ENCODE measurements at regions not wholly inside any gene's neighbourhood (a gene's known extent, or its start where the extent isn't known, plus 50 kb on each side); places are given as distances from the start of the nearest gene placed in this dataset.

DNA sequence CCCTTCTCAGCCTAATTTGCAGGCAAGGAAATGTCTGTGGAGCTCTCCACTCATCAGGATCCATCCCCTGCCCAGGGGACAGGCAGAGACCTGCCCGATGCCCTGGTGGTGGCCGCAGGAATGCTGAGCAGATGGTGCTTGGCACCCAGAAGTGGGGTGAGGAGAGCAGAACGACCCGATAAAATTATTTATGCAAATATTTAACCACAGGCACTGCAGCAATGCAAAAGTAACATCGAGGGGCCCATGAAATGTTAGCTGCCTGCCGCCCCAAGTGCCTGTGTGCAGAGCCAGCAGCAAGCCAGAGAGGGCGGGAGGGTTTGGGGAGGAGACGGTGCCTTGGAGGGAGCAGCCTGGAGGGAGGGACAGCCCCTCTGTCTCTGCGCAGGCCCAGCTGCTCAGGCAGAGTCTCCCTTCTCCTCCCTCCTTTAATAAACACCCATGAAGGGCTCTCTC lies 205.5 kb downstream of the CTTN start:
- H3K27ac ChIP-seq: no peak overlapping the region
- peak; percentile 20 for DNase-seq (ENCODE audit: low read depth, low spot score)

- no peak overlapping the region for H3K27ac ChIP-seq
- no peak for DNase-seq (ENCODE audit: low read depth, low spot score)
These were observed 205.9 kb downstream of the CTTN start for GRCh38 chr11:70604221-70604620.

DNA sequence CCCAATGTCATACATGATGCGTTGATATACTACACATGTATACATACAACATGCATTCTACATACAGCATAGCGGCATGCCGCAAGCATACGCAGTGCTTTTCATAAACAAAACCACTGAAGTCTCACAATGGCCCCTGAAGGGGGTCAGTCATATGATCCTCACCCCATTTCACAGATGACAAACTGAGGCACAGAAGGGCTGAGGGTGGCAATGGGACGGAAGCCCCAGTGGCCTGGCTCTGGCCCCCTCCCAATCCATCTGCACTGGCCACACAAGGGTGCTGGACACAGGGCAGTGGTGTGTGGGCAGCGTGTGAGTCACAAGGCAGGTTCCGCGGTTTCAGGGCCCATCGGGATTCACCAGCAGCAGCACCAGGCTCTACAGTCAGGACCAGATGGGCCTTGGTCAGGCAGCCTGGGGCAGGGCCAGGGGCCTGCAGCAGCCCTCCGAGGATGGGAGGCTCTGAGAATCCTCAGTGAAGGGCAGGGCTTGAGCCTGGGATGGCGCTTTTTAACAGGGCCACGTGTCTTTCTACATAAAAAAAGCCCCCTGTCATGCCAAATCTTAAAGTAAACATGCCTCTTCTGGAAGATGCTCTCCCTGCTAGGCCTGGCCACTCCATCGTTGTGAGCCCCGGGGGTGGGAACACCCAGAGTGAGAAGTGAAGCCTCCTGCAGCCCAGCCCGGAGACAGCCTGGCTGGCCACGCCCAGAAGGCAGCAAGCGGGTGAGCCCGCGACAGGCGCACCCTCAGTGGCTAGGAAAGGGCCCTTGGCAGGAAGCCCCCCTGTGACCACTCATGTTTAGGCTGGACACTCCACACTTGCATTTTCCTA lies 206.5 kb downstream of the CTTN start:
- H3K27ac ChIP-seq: no peak overlapping the region
- no peak for DNase-seq (ENCODE audit: low read depth, low spot score)

GRCh38 chr11:70605468-70605815 lies 207.1 kb downstream of the CTTN start:
- DNase-seq (ENCODE audit: low read depth, low spot score): no peak

DNA sequence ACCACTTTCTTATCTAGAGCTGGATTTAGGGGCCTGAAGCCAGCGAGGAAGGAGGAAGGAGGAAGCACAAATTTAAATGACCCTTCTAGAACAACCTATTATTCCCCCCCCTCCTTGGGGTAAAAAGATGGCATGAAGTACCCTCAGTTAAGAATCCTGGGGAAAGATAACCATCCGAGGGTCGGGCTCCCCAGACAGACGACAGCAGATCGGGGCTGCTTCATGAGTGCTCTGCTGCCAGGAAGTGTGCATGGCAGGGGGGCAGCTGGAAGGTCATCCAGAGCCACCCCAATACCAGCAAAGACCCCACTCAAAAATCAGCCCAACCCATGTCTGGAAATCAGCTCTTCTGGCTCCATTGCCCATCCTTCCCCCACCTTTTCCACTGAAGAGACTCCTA lies 207.5 kb downstream of the CTTN start:
- no peak overlapping the region for H3K27ac ChIP-seq
- DNase-seq (ENCODE audit: low read depth, low spot score): no peak

More at GRCh38 chr11:70605468-70605815, 207.1 kb downstream of the CTTN start:
- no peak overlapping the region for H3K27ac ChIP-seq

DNA sequence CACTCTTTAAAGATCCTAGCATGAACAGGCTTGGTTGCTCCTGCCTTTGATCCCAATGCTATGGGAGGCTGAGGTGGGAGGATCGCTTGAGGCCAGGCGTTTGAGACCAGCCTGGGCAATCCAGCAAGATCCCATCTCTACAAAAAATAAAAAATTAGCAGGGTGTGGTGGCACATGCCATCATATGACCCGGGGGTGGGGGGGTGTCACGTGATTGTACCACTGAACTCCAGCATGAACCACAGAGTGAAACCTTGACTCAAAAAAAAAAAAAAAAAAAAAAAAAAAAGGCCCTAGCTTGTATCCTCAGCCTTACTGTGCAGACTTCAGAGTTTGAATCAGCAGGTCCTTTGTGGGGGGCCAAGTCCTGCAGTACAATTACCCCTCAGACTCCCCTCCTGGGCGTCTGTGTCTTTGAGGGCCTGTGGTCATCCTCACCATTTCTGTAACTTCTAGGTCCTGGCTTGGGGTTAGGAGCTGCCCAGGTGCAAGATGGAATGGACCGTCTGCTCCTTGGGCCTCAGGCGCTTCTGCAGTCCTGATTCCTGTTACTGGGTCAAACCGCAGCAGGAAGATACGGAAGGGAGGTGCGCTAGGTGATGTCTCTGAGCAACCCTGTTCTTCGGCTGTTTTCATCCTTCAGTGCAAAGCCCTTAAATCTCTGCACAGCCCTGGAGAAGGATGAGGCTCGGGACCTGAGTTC lies 208.1 kb downstream of the CTTN start:
- no peak for DNase-seq (ENCODE audit: low read depth, low spot score)
- no peak overlapping the region for H3K27ac ChIP-seq

GRCh38 chr11:70606951-70607330 lies 208.6 kb downstream of the CTTN start:
- no peak for DNase-seq (ENCODE audit: low read depth, low spot score)
- no peak overlapping the region for H3K27ac ChIP-seq

DNA sequence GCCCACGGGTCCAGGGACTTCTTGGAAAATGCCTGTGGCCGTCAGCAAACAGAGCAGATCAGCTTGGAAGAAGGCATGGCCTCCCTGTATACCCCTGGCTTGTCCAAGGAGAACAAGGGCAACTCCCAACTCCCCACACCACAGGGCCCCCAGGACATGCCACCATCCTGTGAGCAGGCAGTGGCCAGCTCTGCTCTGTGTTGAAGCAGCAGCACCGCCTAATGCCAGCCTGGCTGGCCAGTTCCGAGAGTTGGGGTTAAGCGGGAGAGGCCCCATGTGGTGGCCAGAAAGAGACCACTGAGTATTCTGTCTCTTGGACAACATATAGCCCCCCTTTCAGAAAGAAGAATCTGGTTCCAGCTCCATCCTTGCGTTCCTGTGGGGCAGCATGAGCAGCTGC lies 209.2 kb downstream of the CTTN start:
- H3K27ac ChIP-seq: no peak overlapping the region
- DNase-seq (ENCODE audit: low read depth, low spot score): no peak

DNA sequence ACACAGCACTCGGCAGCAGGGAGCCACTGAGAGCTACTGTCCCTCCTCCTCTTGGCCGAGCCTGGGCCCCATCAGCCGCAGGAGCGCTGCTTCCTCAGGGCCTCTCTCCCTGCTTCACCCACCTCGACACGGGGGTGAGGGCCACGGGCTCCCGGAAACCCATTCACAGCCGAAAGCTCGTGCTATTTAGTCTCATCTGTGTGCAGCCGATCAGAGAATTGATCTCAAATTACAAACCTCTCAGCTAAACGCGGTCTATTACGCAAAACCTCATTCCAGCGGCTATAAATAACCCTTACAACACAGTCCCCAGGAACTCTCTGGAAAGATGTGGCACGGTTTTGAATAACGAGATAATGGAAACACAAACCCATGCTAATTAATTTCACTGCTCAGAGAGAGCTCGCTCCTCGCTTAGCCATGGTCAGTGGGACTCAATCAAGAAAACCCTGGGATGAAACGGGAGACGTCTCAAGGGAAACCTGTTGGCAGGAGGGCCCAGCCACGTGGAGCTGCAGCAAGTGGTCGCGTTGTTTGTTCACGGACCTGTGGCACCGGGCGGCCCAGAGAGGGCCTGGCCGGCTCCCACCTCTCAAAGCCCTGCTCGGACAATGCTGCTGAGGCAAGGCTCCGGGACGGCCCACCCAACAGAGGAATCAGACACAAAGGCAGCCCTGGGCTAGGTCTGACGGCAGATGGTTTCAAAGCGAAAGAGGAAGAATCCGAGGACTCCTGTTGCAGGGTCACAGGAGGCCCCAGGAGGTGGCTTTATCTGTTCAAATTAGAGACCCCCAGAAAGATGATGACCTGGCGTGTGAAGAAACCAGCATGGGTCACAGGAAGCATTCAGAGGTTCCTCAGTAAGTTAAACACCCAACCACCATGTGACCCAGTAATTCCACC lies 210.5 kb downstream of the CTTN start:
- DNase-seq (ENCODE audit: low read depth, low spot score): no peak
- H3K27ac ChIP-seq: no peak overlapping the region

DNA sequence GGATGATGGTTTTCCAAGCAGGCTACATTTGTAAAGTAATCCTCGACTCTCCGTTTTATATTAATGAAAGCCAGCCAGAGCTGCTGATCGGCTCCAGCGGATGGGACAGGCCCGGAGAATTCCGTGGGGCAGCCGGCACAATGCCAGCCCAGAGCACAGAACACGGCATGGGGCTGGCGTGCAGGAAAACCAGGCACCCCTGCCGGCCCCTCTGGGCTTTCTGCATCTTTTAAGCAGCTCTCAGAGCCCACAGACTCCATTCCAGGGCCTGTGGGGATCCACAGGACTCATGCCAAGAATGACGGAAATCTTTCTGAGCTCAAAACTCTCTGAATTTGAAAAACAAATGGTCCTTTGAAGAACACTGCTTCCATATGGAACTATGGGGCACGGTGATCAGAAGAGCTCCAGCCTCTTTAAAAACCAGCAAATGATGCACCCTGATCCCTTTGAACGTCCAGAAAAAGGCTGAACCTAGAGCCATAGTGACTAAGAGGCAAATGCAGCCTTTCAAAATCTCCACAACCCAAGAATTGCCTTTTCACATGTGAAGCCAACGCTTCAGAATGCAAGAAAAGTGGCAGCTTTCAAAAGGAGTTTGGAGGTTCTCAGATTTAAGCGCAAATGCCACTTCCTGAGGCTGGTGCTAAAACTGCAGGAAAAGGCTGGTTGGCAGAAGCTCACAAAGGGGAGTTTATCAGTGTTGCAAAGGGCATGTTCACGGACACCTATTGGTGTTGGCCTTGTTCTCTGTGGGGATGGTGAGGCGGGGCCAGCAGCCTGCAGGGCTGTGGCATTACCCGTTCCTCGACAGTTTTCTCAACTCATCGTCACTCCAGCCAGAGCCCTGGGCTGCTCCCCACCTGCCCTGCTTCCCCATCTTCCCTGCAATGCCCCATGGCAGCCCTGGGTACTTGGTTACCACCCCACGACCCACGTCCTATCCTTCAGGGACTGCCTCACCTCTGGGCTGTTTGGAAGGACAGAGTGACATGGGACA lies 212.5 kb downstream of the CTTN start:
- no peak overlapping the region for H3K27ac ChIP-seq
- no peak for DNase-seq (ENCODE audit: low read depth, low spot score)

DNA sequence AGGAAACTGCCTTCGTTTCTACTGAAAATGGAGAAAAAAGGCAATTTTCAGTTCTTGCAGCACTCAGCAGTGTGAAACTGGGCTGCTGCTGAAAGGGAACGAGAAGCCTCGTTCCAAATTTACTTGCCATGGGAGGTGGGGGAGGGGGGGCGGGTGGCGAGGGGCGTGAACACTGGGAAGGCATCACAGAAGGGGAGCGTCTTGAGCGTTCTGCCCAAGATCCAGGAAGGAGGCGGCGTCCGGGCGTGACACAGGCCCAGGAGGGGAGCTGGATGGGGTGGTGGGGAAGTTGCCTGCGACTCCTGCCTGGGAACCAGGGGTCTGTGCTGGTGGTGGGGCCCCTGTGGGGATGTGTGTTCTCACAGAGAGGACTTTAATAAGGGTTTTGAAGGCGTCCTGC lies 213.5 kb downstream of the CTTN start:
- DNase-seq (ENCODE audit: low read depth, low spot score): no peak
- no peak overlapping the region for H3K27ac ChIP-seq

- H3K27ac ChIP-seq: no peak overlapping the region
These were observed 214.3 kb downstream of the CTTN start for GRCh38 chr11:70612459-70613141.

DNA sequence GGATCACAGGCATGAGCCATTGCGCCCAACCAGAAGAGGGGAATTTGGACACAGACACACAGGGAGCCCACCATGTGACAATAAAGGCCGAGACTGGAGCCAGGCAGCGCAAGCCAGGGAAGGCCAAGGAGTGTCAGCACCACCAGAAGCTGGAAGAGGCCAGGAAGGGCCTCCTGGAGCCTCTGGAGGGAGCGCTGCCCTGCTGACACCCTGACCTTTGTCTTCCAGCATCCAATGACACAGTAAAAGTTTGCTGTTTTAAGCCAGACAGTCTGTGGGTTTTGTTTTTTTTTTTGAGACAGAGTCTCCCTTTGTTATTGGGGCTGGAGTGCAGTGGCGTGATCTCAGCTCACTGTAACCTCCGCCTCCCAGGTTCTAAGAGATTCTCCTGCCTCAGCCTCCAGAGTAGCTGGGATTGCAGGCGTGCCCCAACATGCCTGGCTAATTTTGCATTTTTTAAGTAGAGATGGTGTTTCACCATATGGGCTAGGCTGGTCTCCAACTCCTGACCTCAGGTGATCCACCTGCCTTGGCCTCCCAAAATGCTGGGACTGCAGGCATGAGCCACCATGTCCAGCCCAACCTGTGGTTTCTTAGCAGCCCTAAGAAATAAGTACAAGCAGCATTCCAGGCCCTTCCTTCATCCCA lies 215.8 kb downstream of the CTTN start:
- H3K27ac ChIP-seq: no peak overlapping the region

More at GRCh38 chr11:70612459-70613141, 214.3 kb downstream of the CTTN start:
- DNase-seq (ENCODE audit: low read depth, low spot score): no peak

DNA sequence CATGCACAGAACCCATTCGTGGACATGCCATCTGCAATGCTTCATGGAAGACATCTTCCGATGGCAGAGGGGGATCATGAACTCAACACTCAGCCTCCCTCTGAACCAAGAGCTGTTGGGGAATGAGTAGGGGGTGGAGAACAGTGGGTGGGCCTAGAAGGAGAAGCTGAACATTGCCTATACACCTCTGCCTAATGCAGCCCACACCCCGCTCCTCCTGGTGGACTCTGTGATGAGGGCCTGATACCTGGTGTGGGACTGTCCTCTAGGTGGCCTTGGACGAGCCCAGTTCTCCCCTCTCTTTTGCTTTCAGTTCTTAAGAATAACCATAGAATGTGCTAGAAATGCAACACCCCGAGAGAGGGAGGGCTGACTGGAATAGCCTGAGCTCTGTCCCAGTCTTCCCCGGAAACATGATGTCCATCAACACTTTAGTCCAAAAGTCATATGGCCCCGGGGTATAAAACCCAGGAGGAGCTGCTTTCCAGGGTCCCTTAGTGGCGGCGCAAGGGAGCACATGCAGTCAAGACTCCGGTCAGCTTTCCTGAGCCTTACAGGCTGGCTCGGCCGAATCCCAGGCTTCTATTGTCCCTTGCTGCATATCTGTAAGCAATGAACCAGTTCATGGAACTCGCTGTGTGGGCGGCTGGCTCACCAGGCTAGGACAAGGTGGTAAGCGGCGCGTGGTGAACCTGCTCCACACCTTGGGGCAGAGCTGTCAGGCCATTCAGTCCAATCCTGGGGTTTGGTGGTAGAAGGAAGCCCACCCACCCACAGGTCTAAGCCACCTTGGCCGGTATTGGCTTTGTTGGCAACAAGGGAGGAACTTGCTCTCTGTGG lies 216.9 kb downstream of the CTTN start:
- no peak for DNase-seq (ENCODE audit: low read depth, low spot score)
- no peak overlapping the region for H3K27ac ChIP-seq

More for the DNA sequence above, 215.8 kb downstream of the CTTN start:
- no peak for DNase-seq (ENCODE audit: low read depth, low spot score)

- DNase-seq (ENCODE audit: low read depth, low spot score): no peak
- H3K27ac ChIP-seq: no peak overlapping the region
These were observed 218.0 kb downstream of the CTTN start for GRCh38 chr11:70616317-70616716.

- no peak overlapping the region for H3K27ac ChIP-seq
- no peak for DNase-seq (ENCODE audit: low read depth, low spot score)
These were observed 218.8 kb downstream of the CTTN start for GRCh38 chr11:70616938-70617654.

All from epithelial cell of prostate (primary cell).